ENCODE measurements at regions not wholly inside any gene's neighbourhood (a gene's known extent, or its start where the extent isn't known, plus 50 kb on each side); places are given as distances from the start of the nearest gene placed in this dataset.

DNA sequence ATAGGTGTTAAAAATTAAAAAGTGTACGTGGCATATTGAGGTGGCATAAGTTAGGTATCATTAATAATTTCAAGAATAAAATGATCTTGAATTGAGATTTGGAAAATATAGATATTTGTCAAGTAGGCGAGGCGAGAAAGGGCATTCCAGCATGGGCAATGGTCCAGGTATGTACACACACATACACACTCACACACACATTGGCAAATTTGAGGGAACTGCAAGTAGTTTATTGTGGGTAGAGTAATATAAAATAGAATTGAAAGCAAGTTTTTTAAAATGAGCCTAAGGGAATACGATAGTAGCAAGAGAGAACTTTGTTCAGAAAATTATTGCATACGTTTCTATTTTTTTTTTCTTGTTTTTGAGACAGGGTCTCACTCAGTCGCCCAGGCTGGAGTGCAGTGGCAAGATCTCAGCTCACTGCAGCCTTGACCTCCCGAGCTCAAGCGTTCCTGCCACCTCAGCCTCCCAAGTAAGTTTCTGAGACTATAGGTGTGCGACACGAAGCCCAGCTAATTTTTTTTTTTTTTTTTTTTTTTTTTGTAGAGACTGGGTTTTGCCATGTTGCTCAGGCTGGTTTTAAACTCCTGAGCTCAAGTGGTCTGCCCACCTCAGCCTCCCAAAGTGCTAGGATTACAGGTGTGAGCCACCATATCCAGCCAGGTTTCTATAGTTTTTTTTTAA, 96.7 kb upstream of the SLC39A10 start:
- no peak for DNase-seq (ENCODE audit: low spot score)
- H3K4me2 ChIP-seq = no peak overlapping the region

DNA sequence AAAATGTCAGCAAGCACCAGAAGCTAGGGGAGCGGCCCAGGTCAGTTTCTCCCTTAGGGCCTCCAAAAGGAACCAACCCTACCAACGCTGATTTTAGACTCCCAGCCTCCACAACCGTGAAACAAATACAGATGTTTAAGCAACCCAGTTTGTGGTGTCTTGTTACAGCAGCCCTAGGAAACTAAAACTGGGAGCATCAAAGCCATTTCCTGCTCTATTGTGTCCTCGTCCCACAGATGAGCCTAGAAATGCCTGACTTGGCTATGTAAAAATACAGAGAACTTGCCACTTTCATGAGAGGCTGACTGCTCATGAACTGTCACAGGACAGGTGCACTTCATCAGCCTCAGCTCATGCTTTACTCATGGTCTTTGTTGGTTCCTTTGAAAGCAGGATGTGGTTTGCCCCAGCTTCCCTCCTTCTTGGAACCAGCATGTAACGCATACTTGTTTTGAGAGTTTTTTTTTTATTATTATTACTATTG, 97.6 kb upstream of the SLC39A10 start:
- Histone ChIP-seq H3K36me3 (replicated peaks; ENCODE audit: insufficient read depth, low read depth) (no peaks in the 10 kb centered on the region), H2AFZ (peak overlapping the region; percentile 30), H3K9me3 (ENCODE audit: low read depth) (no peaks in the 10 kb centered on the region), H3K4me3 (no peak overlapping the region), H3K9me2 (replicated peaks; ENCODE audit: insufficient read depth) (no peaks in the 10 kb centered on the region), H4K20me1 (ENCODE audit: insufficient read depth, poor library complexity, severe bottlenecking) (no peaks in the 10 kb centered on the region), H3K27ac (no peak overlapping the region), H3K27me3 (no peaks in the 10 kb centered on the region), H3K79me2 (no peaks in the 10 kb centered on the region), H3K4me1 (ENCODE audit: insufficient read depth) (peaks cover 4% of the 10 kb centered on the region), H3K4me2 (no peak overlapping the region)
- TF ChIP-seq, protein P1, sequence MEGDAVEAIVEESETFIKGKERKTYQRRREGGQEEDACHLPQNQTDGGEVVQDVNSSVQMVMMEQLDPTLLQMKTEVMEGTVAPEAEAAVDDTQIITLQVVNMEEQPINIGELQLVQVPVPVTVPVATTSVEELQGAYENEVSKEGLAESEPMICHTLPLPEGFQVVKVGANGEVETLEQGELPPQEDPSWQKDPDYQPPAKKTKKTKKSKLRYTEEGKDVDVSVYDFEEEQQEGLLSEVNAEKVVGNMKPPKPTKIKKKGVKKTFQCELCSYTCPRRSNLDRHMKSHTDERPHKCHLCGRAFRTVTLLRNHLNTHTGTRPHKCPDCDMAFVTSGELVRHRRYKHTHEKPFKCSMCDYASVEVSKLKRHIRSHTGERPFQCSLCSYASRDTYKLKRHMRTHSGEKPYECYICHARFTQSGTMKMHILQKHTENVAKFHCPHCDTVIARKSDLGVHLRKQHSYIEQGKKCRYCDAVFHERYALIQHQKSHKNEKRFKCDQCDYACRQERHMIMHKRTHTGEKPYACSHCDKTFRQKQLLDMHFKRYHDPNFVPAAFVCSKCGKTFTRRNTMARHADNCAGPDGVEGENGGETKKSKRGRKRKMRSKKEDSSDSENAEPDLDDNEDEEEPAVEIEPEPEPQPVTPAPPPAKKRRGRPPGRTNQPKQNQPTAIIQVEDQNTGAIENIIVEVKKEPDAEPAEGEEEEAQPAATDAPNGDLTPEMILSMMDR (IDR thresholded peaks at IDR 0.05; ENCODE audit: poor library complexity) = no peak
- TF ChIP-seq EZH2phosphoT487 (IDR thresholded peaks at IDR 0.05; ENCODE audit: low read depth, severe bottlenecking, unreplicated experiment) (no peak), EZH2 (IDR thresholded peaks at IDR 0.05; ENCODE audit: borderline replicate concordance) (no peak)
- WGBS (ENCODE audit: low lambda C conversion rate, missing lambda C conversion rate) = 51% methylated on average over 5 of the region's 5 CpGs
- no peak for DNase-seq (ENCODE audit: low spot score)

More for the DNA sequence above, 96.7 kb upstream of the SLC39A10 start:
- TF ChIP-seq, protein P1 (IDR thresholded peaks at IDR 0.05; ENCODE audit: poor library complexity) = no peak
- TF ChIP-seq EZH2 (IDR thresholded peaks at IDR 0.05; ENCODE audit: borderline replicate concordance) (no peak), EZH2phosphoT487 (IDR thresholded peaks at IDR 0.05; ENCODE audit: low read depth, severe bottlenecking, unreplicated experiment) (no peak)
- 84% methylated on average over 10 of the region's 10 CpGs for WGBS (ENCODE audit: low lambda C conversion rate, missing lambda C conversion rate)
- Histone ChIP-seq H2AFZ (no peak overlapping the region), H3K4me1 (ENCODE audit: insufficient read depth) (peaks cover 4% of the 10 kb centered on the region), H3K36me3 (replicated peaks; ENCODE audit: insufficient read depth, low read depth) (no peaks in the 10 kb centered on the region), H3K4me3 (no peak overlapping the region), H3K9me3 (ENCODE audit: low read depth) (no peaks in the 10 kb centered on the region), H3K27me3 (no peaks in the 10 kb centered on the region), H3K79me2 (no peaks in the 10 kb centered on the region), H4K20me1 (ENCODE audit: insufficient read depth, poor library complexity, severe bottlenecking) (no peaks in the 10 kb centered on the region), H3K9me2 (replicated peaks; ENCODE audit: insufficient read depth) (no peaks in the 10 kb centered on the region), H3K27ac (no peak overlapping the region)

DNA sequence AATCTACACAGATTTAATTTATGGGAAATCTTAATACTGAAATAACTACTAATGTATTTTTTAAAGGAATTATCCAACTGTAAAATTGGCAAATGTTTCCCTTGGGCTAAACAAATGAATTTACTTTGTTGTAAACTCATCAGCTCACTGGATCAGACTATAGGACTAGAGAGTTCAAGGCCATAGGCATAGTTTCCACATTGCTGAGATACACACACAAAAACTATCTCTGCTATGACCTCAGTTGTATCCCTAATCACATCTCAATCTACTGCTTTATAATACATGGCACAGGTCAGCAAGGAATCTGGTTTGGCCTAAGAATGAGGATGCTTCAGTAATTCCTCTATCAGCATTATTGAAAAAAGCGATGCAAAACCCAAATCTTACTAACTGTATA, 101.1 kb upstream of the SLC39A10 start:
- TF ChIP-seq, protein P1 (IDR thresholded peaks at IDR 0.05; ENCODE audit: poor library complexity) = no peak
- Histone ChIP-seq H3K4me2 (no peak overlapping the region), H3K27me3 (no peaks in the 10 kb centered on the region), H2AFZ (no peak overlapping the region), H3K4me3 (no peak overlapping the region), H3K9me3 (ENCODE audit: low read depth) (no peaks in the 10 kb centered on the region), H3K27ac (no peak overlapping the region), H3K36me3 (replicated peaks; ENCODE audit: insufficient read depth, low read depth) (no peaks in the 10 kb centered on the region), H3K9me2 (replicated peaks; ENCODE audit: insufficient read depth) (no peaks in the 10 kb centered on the region), H3K79me2 (no peaks in the 10 kb centered on the region), H4K20me1 (ENCODE audit: insufficient read depth, poor library complexity, severe bottlenecking) (no peaks in the 10 kb centered on the region), H3K4me1 (ENCODE audit: insufficient read depth) (peaks cover 4% of the 10 kb centered on the region)
- WGBS (ENCODE audit: low lambda C conversion rate, missing lambda C conversion rate) = 100% methylated on average over 1 of the region's 1 CpG
- no peak for DNase-seq (ENCODE audit: low spot score)

Measured in hepatocyte (in vitro differentiated cells).